MM.1S (cell line): ENCODE measurements at regions not wholly inside any gene's neighbourhood (a gene's known extent, or its start where the extent isn't known, plus 50 kb on each side); places are given as distances from the start of the nearest gene placed in this dataset.
A peak's percentile ranks its signal among the peaks of the same experiment; 100 is the strongest.
"Not testable (repeated sequence)": the region's sequence is repeated elsewhere in the genome, so short reads cannot be mapped to it uniquely, and the experiment has no call there.

Experiments used
- DNase-seq: peaks from one replicate; pipeline ENCODE4 v3.0.0-alpha.2; 2015
- H2AFZ ChIP-seq: fragments of 300-600 bp; sonication (generic); 2 replicates; pipeline ENCODE4 v1.6.0; 2016; ENCODE audit warnings: antibody characterized with exemption, low read length
- H3F3A ChIP-seq: fragments of 300-600 bp; sonication (generic); 2 replicates; pipeline ENCODE4 v1.6.1; 2016; ENCODE audit warnings: mild to moderate bottlenecking, antibody characterized with exemption, low read length, moderate library complexity, mixed read lengths; ENCODE audit not compliant: insufficient read depth
- H3K27ac ChIP-seq: fragments of 300-600 bp; sonication (generic); 2 replicates; pipeline ENCODE4 v1.5.1; 2016; ENCODE audit warnings: mild to moderate bottlenecking, low read length
- H3K27me3 ChIP-seq: fragments of 300-600 bp; sonication (generic); replicated peaks from 2 replicates; pipeline ENCODE4 v1.6.0; 2016; ENCODE audit warnings: low read length; ENCODE audit not compliant: insufficient read depth
- H3K36me3 ChIP-seq: fragments of 300-600 bp; sonication (generic); replicated peaks from 2 replicates; pipeline ENCODE4 v1.6.1; 2016; ENCODE audit warnings: mild to moderate bottlenecking, low read length, mixed read lengths; ENCODE audit not compliant: insufficient read depth
- H3K4me1 ChIP-seq: fragments of 300-600 bp; sonication (generic); 2 replicates; pipeline ENCODE4 v1.6.1; 2016; ENCODE audit warnings: low read length, mixed read lengths
- H3K4me2 ChIP-seq: fragments of 300-600 bp; sonication (generic); 2 replicates; pipeline ENCODE4 v1.6.0; 2016; ENCODE audit warnings: low read depth, low read length
- H3K4me3 ChIP-seq: fragments of 300-600 bp; sonication (generic); 2 replicates; pipeline ENCODE4 v1.5.1; 2016; ENCODE audit warnings: low read length, mixed read lengths
- H3K79me2 ChIP-seq: fragments of 300-600 bp; sonication (generic); 2 replicates; pipeline ENCODE4 v1.6.1; 2016; ENCODE audit warnings: mixed run types, low read length, mixed read lengths
- H3K9ac ChIP-seq: fragments of 300-600 bp; sonication (generic); 2 replicates; pipeline ENCODE4 v1.6.1; 2016; ENCODE audit warnings: low read length, mixed read lengths
- H3K9me2 ChIP-seq: fragments of 300-600 bp; sonication (generic); replicated peaks from 2 replicates; pipeline ENCODE4 v1.6.1; 2016; ENCODE audit warnings: mild to moderate bottlenecking, low read length, mixed read lengths; ENCODE audit not compliant: insufficient read depth
- H3K9me3 ChIP-seq: fragments of 300-600 bp; sonication (generic); replicated peaks from 2 replicates; pipeline ENCODE4 v1.6.1; 2016; ENCODE audit warnings: mild to moderate bottlenecking, low read length, mixed read lengths; ENCODE audit not compliant: insufficient read depth
- H4K20me1 ChIP-seq: fragments of 300-600 bp; sonication (generic); 2 replicates; pipeline ENCODE4 v1.6.1; 2016; ENCODE audit warnings: mild to moderate bottlenecking, low read length, moderate library complexity, mixed read lengths; ENCODE audit not compliant: insufficient read depth
- EZH2 ChIP-seq: fragments of 300-600 bp; sonication (generic); optimal IDR thresholded peaks from 2 replicates; pipeline ENCODE3; 2017; ENCODE audit warnings: low read depth, mild to moderate bottlenecking, antibody characterized with exemption, low read length, mixed read lengths
- EZH2phosphoT487 ChIP-seq: fragments of 300-600 bp; sonication (generic); IDR thresholded peaks from 2 replicates; pipeline ENCODE4 v1.6.1; 2018; ENCODE audit warnings: antibody characterized with exemption, low read length
- TF ChIP-seq, protein P1 (sequence below): fragments of 300-600 bp; sonication (generic); IDR thresholded peaks from 2 replicates; pipeline ENCODE4 v1.5.1; 2016; ENCODE audit warnings: antibody characterized with exemption, low read length, mixed read lengths

DNA sequence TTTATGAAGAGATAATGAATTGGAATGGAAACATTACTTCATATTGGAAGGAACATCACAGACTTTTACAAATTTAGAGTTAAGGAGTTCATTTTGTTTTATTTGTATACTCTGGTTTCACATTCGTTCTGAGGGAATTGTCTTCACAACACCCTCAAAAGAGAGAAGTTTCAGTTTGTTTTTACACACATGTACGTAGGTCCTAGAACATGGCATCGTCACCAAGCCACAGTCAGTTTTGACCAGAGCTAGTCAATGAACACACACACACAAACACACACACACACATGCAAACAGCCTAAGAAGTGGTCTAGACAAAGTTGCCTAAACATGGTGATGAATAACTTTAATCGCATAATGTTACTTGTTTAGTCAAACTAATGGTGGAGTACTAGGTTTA, 427.9 kb upstream of the BCHE start:
- no peak overlapping the region for H3K27ac ChIP-seq
- H3K9ac ChIP-seq = no peak overlapping the region
- no peaks in the 10 kb centered on the region for H3K4me1 ChIP-seq
- peak overlapping the region; percentile 1; the same call in 1 of the 2 replicates for H2AFZ ChIP-seq
- H4K20me1 ChIP-seq = no peaks in the 10 kb centered on the region
- H3F3A ChIP-seq = no peaks in the 10 kb centered on the region
- H3K36me3 ChIP-seq = no peaks in the 10 kb centered on the region
- no peaks in the 10 kb centered on the region for H3K9me3 ChIP-seq
- no peak overlapping the region for H3K4me3 ChIP-seq
- H3K27me3 ChIP-seq = no peaks in the 10 kb centered on the region
- TF ChIP-seq EZH2 (no peak), EZH2phosphoT487 (no peak)
- TF ChIP-seq, protein P1, sequence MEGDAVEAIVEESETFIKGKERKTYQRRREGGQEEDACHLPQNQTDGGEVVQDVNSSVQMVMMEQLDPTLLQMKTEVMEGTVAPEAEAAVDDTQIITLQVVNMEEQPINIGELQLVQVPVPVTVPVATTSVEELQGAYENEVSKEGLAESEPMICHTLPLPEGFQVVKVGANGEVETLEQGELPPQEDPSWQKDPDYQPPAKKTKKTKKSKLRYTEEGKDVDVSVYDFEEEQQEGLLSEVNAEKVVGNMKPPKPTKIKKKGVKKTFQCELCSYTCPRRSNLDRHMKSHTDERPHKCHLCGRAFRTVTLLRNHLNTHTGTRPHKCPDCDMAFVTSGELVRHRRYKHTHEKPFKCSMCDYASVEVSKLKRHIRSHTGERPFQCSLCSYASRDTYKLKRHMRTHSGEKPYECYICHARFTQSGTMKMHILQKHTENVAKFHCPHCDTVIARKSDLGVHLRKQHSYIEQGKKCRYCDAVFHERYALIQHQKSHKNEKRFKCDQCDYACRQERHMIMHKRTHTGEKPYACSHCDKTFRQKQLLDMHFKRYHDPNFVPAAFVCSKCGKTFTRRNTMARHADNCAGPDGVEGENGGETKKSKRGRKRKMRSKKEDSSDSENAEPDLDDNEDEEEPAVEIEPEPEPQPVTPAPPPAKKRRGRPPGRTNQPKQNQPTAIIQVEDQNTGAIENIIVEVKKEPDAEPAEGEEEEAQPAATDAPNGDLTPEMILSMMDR = no peak
- H3K4me2 ChIP-seq = no peak overlapping the region
- H3K79me2 ChIP-seq = no peaks in the 10 kb centered on the region
- H3K9me2 ChIP-seq = no peaks in the 10 kb centered on the region
- DNase-seq = peak; percentile 48

DNA sequence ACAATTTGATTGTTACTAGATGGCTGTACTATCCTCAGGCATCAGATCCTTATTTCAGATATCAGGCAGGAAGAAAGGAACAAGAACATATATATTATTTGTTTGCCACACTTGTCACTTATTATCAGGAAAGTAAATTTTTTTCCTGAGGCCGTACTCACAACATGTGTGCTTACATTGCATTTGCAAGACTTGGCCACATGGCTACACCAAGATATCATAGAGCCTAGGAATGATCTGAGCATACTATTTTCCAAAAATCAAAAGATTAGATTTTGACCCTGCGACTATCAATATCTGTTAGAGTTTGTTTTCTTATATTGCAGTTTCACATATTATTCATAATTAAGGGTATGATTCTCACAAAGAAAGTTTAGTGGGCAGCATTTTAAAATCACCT, 426.2 kb upstream of the BCHE start:
- Histone ChIP-seq H3K27me3 (no peaks in the 10 kb centered on the region), H3K4me3 (no peak overlapping the region), H3K9ac (no peak overlapping the region), H3F3A (no peaks in the 10 kb centered on the region), H3K9me3 (no peaks in the 10 kb centered on the region), H2AFZ (no peak overlapping the region), H3K4me2 (no peak overlapping the region), H3K4me1 (no peaks in the 10 kb centered on the region), H3K27ac (no peak overlapping the region), H3K79me2 (no peaks in the 10 kb centered on the region), H3K9me2 (no peaks in the 10 kb centered on the region), H3K36me3 (no peaks in the 10 kb centered on the region), H4K20me1 (no peaks in the 10 kb centered on the region)
- DNase-seq = no peak
- TF ChIP-seq EZH2phosphoT487 (no peak), EZH2 (no peak)
- TF ChIP-seq, protein P1 = no peak

DNA sequence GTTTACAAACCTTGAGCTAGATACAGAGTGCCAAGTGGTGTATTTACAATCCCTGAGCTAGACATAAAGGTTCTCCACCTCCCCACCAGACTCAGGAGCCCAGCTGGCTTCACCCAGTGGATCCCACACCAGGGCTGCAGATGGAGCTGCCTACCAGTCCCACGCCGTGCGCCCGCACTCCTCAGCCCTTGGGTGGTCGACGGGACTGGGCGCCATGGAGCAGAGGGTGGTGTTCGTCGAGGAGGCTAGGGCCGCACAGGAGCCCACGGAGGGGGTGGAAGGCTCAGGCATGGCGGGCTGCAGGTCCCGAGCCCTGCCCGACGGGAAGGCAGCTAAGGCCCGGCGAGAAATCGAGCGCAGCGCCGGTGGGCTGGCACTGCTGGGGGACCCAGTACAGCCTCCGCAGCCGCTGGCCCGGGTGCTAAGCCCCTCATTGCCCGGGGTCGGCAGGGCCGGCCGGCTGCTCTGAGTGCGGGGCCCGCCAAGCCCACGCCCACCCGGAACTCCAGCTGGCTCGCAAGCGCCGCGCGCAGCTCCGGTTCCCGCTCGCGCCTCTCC, 421.1 kb upstream of the BCHE start:
- not testable (repeated sequence) for H3K36me3 ChIP-seq, H3K9ac ChIP-seq, H2AFZ ChIP-seq, H3K79me2 ChIP-seq, H3K27ac ChIP-seq, H3K4me2 ChIP-seq, H3K4me3 ChIP-seq, H4K20me1 ChIP-seq, H3K4me1 ChIP-seq, H3F3A ChIP-seq, H3K27me3 ChIP-seq, DNase-seq, H3K9me3 ChIP-seq, H3K9me2 ChIP-seq

- no peaks in the 10 kb centered on the region for H3F3A ChIP-seq
- no peaks in the 10 kb centered on the region for H4K20me1 ChIP-seq
- H3K9me2 ChIP-seq = no peaks in the 10 kb centered on the region
- no peaks in the 10 kb centered on the region for H3K27me3 ChIP-seq
- no peak overlapping the region for H3K9ac ChIP-seq
- H3K4me2 ChIP-seq = no peak overlapping the region
- no peaks in the 10 kb centered on the region for H3K79me2 ChIP-seq
- H3K4me1 ChIP-seq = no peaks in the 10 kb centered on the region
- no peaks in the 10 kb centered on the region for H3K36me3 ChIP-seq
- H3K4me3 ChIP-seq = no peak overlapping the region
- TF ChIP-seq EZH2phosphoT487 = no peak
- no peak for TF ChIP-seq EZH2
- TF ChIP-seq, protein P1 = no peak
- H2AFZ ChIP-seq = no peak overlapping the region
- DNase-seq = no peak
- no peaks in the 10 kb centered on the region for H3K9me3 ChIP-seq
- no peak overlapping the region for H3K27ac ChIP-seq
Observed at GRCh38 chr3:166257715-166258114, 420.5 kb upstream of the BCHE start.
